ENCODE measurements at regions not wholly inside any gene's neighbourhood (a gene's known extent, or its start where the extent isn't known, plus 50 kb on each side); places are given as distances from the start of the nearest gene placed in this dataset.

- no peak for DNase-seq (ENCODE audit: extremely low read depth, low read depth)
- TF ChIP-seq CTCF (IDR thresholded peaks at IDR 0.05; ENCODE audit: low read depth, low read length) = no peak
Measured at GRCh38 chr5:74469234-74469994, 171.1 kb downstream of the ENC1 start.

- no peak for DNase-seq (ENCODE audit: extremely low read depth, low read depth)
- no peak for TF ChIP-seq CTCF (IDR thresholded peaks at IDR 0.05; ENCODE audit: low read depth, low read length)
Measured at GRCh38 chr5:74468421-74468820, 172.1 kb downstream of the ENC1 start.

- DNase-seq (ENCODE audit: extremely low read depth, low read depth) = no peak
- no peak for TF ChIP-seq CTCF (IDR thresholded peaks at IDR 0.05; ENCODE audit: low read depth, low read length)
Measured at GRCh38 chr5:74465724-74466123, 174.8 kb downstream of the ENC1 start.

GRCh38 chr5:74464512-74465209 is 175.9 kb downstream of the ENC1 start:
- TF ChIP-seq CTCF (IDR thresholded peaks at IDR 0.05; ENCODE audit: low read depth, low read length) = no peak
- DNase-seq (ENCODE audit: extremely low read depth, low read depth) = no peak

GRCh38 chr5:74462356-74462755 is 178.2 kb downstream of the ENC1 start:
- DNase-seq (ENCODE audit: extremely low read depth, low read depth) = no peak
- no peak for TF ChIP-seq CTCF (IDR thresholded peaks at IDR 0.05; ENCODE audit: low read depth, low read length)

GRCh38 chr5:74461251-74461650 is 179.3 kb downstream of the ENC1 start:
- no peak for DNase-seq (ENCODE audit: extremely low read depth, low read depth)
- no peak for TF ChIP-seq CTCF (IDR thresholded peaks at IDR 0.05; ENCODE audit: low read depth, low read length)

GRCh38 chr5:74460694-74461093 is 179.8 kb downstream of the ENC1 start:
- no peak for DNase-seq (ENCODE audit: extremely low read depth, low read depth)
- TF ChIP-seq CTCF (IDR thresholded peaks at IDR 0.05; ENCODE audit: low read depth, low read length) = no peak

All from AG09319 (cell line).